ENCODE measurements at regions not wholly inside any gene's neighbourhood (a gene's known extent, or its start where the extent isn't known, plus 50 kb on each side); places are given as distances from the start of the nearest gene placed in this dataset.
"Not testable (repeated sequence)": the region's sequence is repeated elsewhere in the genome, so short reads cannot be mapped to it uniquely, and the experiment has no call there.

DNA sequence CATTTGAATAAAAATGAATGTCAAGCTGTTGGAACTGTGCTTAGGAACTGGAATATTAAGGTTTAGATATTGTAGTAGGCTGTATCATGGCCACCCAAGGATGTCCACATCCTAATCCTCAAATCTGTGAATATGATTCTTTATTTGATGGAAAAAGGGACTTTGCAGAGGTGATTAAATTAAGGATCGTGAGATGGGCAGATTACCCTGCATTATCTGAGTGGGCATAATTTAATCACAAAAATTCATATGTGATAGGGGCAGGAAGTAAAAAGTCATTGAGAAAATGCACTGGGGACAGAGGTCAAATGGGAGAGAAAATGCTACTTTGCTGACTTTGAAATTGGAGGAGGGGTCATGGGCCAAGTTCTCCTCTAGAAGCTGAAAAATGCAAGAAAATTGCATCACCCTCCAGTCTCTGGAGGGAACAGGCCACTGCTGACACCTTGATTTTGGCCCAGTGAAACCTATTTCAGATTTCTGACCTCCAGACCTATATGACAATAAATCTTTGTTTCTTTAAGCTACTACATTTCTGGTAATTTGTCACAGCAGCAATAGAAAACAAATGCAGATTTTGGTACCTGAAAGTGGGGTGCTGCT is 521.4 kb downstream of the PCDH7 start:
- DNase-seq, result no peak
- no peak for TF ChIP-seq GATA1 (IDR thresholded peaks at IDR 0.05; ENCODE audit: low read depth, low read length)
- TF ChIP-seq POLR2A (IDR thresholded peaks at IDR 0.05; ENCODE audit: low read length), result no peak

DNA sequence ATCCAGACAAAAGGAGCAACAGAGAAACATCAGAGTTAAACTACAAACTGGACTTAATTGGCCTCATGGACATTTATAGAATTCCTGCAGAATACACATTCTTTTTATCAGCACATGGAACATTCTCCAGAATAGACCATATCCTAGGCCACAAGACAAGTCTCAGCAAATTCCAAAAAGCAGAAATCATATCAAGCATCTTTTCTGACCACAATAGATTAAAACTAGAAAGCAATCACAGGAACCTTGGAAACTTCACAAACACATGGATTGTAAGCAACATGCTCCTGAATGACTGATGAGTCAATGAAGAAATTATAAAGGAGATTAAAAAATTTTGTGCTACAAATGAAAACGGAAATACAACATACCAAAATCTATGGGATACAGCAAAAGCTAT is 526.7 kb downstream of the PCDH7 start:
- no peak for DNase-seq
- TF ChIP-seq POLR2A (IDR thresholded peaks at IDR 0.05; ENCODE audit: low read length), result no peak
- no peak for TF ChIP-seq GATA1 (IDR thresholded peaks at IDR 0.05; ENCODE audit: low read depth, low read length)

DNA sequence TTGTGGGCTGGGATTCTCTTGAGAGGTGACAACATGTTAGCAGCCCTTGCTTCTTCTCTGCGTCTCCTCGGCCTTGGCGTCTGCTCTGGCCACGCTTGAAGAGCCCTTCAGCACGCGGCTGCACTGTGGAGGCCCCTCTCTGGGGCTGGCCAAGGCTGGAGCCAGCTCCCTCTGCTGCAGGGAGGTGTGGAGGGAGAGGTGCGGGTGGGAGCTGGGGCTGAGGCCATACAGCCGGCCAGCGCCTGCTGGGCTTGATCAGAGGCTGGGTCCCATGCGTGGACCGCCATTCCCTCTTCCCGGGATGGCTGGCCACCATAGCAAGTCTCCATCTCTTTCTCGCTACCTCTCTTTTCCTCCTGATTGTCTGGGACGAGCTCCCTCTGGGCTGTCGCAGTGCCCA is 539.0 kb downstream of the PCDH7 start:
- DNase-seq, result no peak
- TF ChIP-seq GATA1 (IDR thresholded peaks at IDR 0.05; ENCODE audit: low read depth, low read length) (no peak), POLR2A (IDR thresholded peaks at IDR 0.05; ENCODE audit: low read length) (no peak)

DNA sequence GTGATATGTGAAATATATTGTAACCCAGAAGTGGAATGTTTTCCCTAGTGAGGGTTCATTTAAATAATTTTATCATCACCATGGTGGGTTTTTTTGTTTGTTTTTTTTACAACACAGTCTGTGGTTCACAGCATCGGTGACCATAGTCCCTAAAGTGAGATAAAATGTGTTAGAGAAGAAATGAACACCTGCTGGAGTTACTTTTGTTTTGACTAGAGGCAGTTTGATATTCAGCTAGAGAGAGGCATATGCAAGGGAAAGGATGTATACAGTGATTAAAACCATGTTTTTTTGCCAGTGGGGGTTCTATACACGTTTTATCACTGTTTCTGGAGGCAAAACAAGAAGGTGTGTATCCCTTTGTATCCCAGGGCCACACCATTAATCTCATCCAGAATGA is 541.5 kb downstream of the PCDH7 start:
- TF ChIP-seq POLR2A (IDR thresholded peaks at IDR 0.05; ENCODE audit: low read length), result no peak
- TF ChIP-seq GATA1 (IDR thresholded peaks at IDR 0.05; ENCODE audit: low read depth, low read length), result no peak
- DNase-seq, result no peak

DNA sequence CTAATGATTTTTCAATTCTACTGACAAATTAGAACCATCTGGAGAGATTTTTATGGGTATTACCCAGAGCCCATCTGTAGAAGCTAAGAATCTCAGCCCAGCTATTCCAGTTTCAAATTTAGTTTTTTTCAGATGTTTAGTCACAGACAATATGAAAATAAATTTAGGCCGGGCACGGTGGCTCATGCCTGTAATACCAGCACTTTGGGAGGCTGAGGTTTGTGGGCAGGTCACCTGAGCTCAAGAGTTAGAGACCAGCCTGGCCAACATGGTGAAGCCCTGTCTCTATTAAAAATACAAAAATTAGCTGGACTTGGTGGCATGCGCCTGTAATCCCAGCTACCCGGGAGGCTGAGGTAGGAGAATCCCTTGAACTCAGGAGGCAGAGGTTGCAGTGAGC is 545.9 kb downstream of the PCDH7 start:
- DNase-seq, result not testable (repeated sequence)

DNA sequence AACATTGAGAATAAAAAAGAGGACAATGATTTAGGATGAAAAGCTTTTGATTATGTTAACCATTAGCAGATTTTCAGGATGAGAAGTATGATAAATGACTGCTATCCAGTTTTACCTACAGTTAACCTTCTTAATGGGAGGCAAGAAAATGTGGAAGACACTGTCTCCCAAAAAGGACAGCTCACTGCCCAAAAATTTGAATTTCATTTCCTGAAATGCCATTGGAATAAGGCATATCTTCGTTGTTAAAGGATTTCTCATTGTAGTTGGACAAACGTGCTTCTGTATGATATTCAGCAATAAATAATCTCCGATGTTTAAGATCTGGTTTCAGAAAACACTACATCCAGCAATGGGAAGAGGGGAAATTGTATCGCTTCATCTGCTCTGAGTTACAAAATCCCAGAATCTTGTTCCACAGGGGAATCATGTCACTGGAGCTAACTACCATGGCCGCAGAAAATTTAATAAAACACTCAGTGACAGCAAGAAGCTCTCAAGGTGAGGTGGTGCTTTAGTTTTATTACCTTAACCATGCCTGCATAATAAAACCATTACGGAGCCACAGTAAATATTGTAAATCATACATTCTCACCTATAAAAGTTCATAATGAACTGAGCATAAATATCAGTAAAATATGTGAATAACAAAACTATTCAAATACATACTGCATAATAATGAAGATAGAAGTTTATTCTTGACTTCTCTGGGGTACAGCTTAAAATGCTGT is 552.3 kb downstream of the PCDH7 start:
- TF ChIP-seq GATA1 (IDR thresholded peaks at IDR 0.05; ENCODE audit: low read depth, low read length) (no peak), POLR2A (IDR thresholded peaks at IDR 0.05; ENCODE audit: low read length) (no peak)
- no peak for DNase-seq

DNA sequence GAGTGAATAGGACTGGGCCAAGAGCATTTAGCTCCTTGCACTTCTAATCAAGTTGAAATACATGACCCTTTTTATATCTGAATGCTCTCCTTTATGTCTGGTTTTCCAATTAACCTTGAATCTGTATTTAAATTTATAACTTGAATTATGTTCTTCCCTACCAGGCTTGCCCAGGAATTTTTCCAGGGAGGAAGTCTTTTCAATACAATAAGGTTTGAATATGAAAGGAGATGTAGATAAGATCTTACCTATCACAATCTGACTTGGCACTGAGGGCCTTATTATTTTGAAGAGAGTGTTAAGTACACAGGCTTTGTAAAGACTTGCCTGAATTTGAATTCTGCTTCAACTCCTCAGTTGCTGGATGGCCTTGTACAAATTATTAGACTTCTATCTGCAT is 555.7 kb downstream of the PCDH7 start:
- TF ChIP-seq GATA1 (IDR thresholded peaks at IDR 0.05; ENCODE audit: low read depth, low read length), result no peak
- TF ChIP-seq POLR2A (IDR thresholded peaks at IDR 0.05; ENCODE audit: low read length), result no peak
- no peak for DNase-seq

DNA sequence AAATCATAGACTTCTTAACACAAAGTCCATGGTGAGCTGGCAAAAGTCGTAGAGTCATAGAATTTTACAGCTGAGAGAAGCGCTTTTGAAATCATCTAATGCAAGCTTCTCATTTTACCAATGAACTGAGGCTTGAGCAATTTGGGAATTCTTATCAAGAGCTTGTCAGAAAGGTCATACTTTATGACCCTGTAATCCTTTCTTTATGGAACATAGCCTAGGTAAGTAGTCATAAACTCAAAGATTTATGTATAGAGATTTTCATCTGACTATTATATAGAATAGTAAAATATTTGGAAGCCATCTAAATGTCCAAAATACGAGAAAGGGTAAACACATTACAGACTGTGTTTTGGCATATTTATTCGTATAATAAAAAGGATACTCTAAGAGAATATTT is 563.5 kb downstream of the PCDH7 start:
- TF ChIP-seq GATA1 (IDR thresholded peaks at IDR 0.05; ENCODE audit: low read depth, low read length), result no peak
- no peak for TF ChIP-seq POLR2A (IDR thresholded peaks at IDR 0.05; ENCODE audit: low read length)
- no peak for DNase-seq

DNA sequence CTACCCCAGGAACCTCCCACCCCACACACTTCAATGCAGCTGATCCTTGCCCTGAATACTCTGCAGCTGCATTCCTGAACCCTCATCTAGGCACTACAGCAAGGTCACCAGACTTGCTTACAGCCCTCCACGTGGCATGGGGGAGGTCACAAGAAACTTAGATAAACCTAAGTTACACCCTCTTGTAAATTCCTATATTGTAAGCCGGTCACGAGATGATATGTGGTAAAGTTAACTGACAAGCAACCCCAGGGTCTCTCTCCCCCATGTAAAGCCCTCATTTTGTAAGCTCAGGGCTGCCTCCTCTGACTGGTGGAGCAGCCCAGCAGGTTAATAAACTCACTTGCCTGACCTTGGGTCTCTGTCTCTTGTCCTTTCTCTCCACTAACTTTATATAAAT is 570.7 kb downstream of the PCDH7 start:
- no peak for TF ChIP-seq POLR2A (IDR thresholded peaks at IDR 0.05; ENCODE audit: low read length)
- DNase-seq, result no peak

DNA sequence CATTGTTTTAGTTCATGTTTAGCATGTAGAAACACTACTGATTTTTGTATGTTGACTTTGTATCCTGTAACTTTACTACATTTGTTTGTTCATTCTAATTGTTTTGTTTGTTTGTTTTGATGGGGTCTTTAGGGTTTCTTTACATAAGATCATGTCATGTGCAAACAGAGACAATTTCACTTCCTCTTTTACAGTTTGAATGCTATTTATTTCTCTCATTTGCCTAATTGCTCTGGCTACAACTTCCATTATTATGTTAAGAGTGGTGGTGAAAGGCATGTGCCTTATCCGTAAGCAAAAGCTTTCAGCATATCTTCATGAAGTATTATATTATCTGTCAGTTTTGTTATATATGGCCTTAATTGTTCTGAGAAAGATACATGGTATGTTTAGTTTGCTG is 571.1 kb downstream of the PCDH7 start:
- no peak for TF ChIP-seq GATA1 (IDR thresholded peaks at IDR 0.05; ENCODE audit: low read depth, low read length)
- no peak for DNase-seq

DNA sequence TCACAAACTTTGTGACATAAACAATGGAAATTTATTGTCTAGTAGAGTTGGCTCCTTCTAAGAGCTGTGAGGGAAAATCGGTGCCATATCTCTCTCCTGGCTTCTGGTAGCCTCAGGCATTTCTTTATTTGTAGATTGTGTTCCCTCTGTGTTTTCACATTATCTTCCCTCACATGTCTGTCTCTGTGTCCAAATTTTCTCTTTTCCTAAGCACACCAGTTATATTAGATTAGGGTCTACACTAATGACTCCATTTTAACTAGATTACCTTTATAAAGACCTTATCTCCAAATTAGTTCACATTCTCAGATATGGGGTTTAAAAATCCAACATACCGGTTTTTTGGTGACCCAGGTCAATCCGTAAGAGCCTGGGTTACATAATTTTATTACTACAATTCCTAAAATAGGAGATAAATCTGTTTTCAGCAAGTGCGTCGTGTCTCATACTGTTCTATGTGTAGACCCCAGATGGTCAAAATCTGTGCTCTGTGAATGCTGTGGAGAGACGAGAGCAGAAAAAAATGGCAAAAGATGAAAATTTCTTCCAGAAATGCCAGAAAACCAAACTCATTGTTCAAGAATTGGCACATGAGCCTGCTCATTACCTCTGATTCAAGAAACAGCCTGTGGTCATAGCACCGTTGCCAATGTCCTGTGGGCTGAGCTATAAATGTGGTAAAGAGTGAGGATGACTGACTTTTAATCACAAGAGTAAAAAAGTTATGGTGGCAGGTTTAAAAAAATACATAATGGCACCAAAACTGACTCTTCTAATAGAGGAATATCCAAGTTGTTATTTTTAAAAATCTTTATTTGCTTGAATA is 574.7 kb downstream of the PCDH7 start:
- TF ChIP-seq GATA1 (IDR thresholded peaks at IDR 0.05; ENCODE audit: low read depth, low read length) (no peak), POLR2A (IDR thresholded peaks at IDR 0.05; ENCODE audit: low read length) (no peak)

DNA sequence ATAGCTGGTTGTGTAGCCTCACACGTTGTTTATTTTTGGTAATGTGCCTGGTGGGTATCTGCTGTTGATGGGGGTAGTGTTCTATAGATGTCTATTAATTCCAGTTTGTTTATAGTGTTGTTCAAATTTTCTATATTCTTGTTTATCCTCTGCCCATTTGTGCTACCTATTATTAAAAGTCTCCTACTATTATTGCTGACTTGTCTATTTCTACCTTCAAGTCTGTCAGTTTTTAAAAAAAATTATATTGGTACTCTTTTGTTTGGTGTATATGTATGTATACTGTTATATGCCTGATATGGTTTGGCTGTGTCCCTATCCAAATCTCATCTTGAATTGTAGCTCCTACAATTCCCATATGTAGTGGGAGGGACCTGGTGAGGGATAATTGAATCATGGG is 578.6 kb downstream of the PCDH7 start:
- TF ChIP-seq POLR2A (IDR thresholded peaks at IDR 0.05; ENCODE audit: low read length), result no peak
- no peak for TF ChIP-seq GATA1 (IDR thresholded peaks at IDR 0.05; ENCODE audit: low read depth, low read length)
- no peak for DNase-seq

More for the DNA sequence above, 574.7 kb downstream of the PCDH7 start:
- DNase-seq, result no peak

DNA sequence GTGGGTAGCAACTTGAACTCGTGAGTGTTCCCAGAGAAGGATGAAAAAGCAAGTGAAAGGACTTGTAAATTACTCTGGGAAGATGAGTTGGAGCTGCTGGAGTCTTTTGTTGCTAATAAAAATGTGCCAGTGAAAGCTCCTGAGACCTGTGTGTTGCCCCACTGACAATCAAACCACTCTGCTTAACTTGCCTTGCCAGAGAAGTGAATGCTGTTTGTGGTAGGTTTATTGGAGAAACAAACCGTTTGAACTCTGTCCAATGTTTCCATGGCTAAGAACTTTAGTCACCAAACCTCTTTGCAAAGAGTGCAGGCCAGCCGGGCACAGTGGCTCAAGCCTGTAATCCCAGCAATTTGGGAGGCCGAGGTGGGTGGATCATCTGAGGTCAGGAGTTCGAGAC is 586.9 kb downstream of the PCDH7 start:
- TF ChIP-seq GATA1 (IDR thresholded peaks at IDR 0.05; ENCODE audit: low read depth, low read length) (no peak), POLR2A (IDR thresholded peaks at IDR 0.05; ENCODE audit: low read length) (no peak)
- DNase-seq, result no peak

DNA sequence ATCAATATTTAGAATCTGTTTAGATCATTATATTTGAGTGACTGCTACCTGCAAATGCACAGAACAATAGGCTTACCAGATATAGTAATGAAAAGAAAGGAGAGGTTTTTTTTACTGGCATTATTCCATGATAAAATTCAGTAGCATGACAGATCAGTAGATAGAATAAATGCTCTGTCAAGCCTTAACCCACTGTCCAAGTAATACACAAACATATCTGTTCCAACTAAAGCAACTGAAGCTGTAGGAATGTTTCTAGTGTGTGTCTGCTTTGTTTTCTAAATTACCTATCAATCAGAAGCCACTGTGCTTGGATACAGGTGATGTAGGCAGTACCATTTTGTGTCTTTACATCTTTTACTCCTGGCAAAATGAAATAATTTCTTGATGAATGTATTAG is 604.6 kb downstream of the PCDH7 start:
- DNase-seq, result no peak

DNA sequence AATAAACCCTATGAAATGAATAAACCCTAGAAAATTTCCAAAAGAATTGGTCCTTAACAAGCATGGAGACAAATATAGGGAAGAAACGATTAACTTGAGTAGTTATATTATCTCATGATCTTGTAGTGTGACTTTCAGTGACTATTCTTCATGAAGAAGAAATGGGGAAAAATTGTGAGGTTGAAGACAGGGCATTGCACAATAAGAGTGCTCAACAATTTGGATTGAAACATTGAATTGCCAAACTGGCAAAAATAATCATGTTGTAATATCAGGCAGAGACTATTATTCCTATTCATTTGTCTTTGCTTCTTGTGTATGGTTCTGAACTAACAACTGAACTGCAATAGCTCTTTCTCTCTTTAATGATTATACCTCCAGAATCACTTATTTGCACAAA is 605.1 kb downstream of the PCDH7 start:
- TF ChIP-seq POLR2A (IDR thresholded peaks at IDR 0.05; ENCODE audit: low read length), result no peak
- no peak for TF ChIP-seq GATA1 (IDR thresholded peaks at IDR 0.05; ENCODE audit: low read depth, low read length)
- DNase-seq, result no peak

More for the DNA sequence above, 604.6 kb downstream of the PCDH7 start:
- TF ChIP-seq POLR2A (IDR thresholded peaks at IDR 0.05; ENCODE audit: low read length) (no peak), GATA1 (IDR thresholded peaks at IDR 0.05; ENCODE audit: low read depth, low read length) (no peak)
